Neural crest cell (in vitro differentiated cells): ENCODE measurements at regions not wholly inside any gene's neighbourhood (a gene's known extent, or its start where the extent isn't known, plus 50 kb on each side); places are given as distances from the start of the nearest gene placed in this dataset.
A peak's percentile ranks its signal among the peaks of the same experiment; 100 is the strongest.

Experiments used
- DNase-seq: peaks from one replicate; pipeline ENCODE4 v3.0.0; 2021; ENCODE audit warnings: low read depth, mixed read lengths, low spot score
- H3K27ac Mint-ChIP-seq: one replicate; pipeline ENCODE4 v1.8.0; 2021; ENCODE audit warnings: mild to moderate bottlenecking, mixed read lengths; ENCODE audit not compliant: unreplicated experiment
- H3K27me3 Mint-ChIP-seq: 2 replicates; pipeline ENCODE4 v1.8.0; 2021; ENCODE audit warnings: low read depth, mild to moderate bottlenecking, mixed read lengths
- H3K36me3 Mint-ChIP-seq: 2 replicates; pipeline ENCODE4 v1.8.0; 2021; ENCODE audit warnings: low read depth, mild to moderate bottlenecking, mixed read lengths
- H3K4me1 Mint-ChIP-seq: 2 replicates; pipeline ENCODE4 v1.8.0; 2021; ENCODE audit warnings: mixed read lengths
- H3K4me3 Mint-ChIP-seq: one replicate; pipeline ENCODE4 v1.8.0; 2021; ENCODE audit warnings: mild to moderate bottlenecking, mixed read lengths
- H3K9me3 Mint-ChIP-seq: 2 replicates; pipeline ENCODE4 v1.8.0; 2021; ENCODE audit warnings: mixed read lengths
- CTCF ChIP-seq: fragments of 200-600 bp; sonication (generic); conservative IDR thresholded peaks from 2 replicates; pipeline ENCODE4 v1.5.0; 2021; ENCODE audit warnings: antibody characterized with exemption, mild to moderate bottlenecking

GRCh38 chr2:16824472-16824871 is 158.8 kb upstream of the CYRIA start:
- no peak for DNase-seq

DNA sequence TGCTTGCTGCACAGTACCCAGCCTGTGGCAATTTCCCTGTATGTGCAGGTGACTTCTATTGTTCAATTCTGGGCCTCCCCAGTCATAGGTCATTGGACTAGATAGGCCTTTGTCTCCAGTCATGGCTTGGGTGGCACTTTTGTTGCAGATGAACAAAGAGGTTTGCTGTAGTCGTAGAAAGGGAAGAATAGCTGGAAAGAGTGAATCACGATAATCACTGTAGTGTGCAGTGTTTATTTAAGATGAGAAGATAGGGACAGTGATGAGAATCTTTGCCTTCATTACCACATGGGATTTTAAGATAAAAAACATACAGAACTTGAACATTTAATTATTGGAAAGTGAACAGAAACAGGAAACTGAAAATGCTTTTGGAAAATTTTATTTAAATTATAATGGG is 156.1 kb upstream of the CYRIA start:
- H3K36me3 Mint-ChIP-seq: no peaks in the 10 kb centered on the region
- H3K4me1 Mint-ChIP-seq: peaks cover 8% of the 10 kb centered on the region
- no peak for DNase-seq

More at GRCh38 chr2:16824472-16824871, 158.8 kb upstream of the CYRIA start:
- Mint-ChIP-seq H3K27ac (no peak overlapping the region), H3K36me3 (no peaks in the 10 kb centered on the region), H3K4me3 (no peak overlapping the region), H3K4me1 (peaks cover 8% of the 10 kb centered on the region), H3K9me3 (peaks cover 2% of the 10 kb centered on the region), H3K27me3 (no peaks in the 10 kb centered on the region)
- no peak for TF ChIP-seq CTCF

GRCh38 chr2:16818203-16818556 is 152.5 kb upstream of the CYRIA start:
- no peaks in the 10 kb centered on the region for H3K9me3 Mint-ChIP-seq
- H3K4me3 Mint-ChIP-seq: no peak overlapping the region
- H3K27ac Mint-ChIP-seq: no peak overlapping the region
- peaks cover 8% of the 10 kb centered on the region for H3K4me1 Mint-ChIP-seq
- H3K36me3 Mint-ChIP-seq: no peaks in the 10 kb centered on the region
- DNase-seq: no peak
- no peaks in the 10 kb centered on the region for H3K27me3 Mint-ChIP-seq
- no peak for TF ChIP-seq CTCF

More for the DNA sequence above, 156.1 kb upstream of the CYRIA start:
- no peak for TF ChIP-seq CTCF
- Mint-ChIP-seq H3K27ac (peak overlapping the region; percentile 20), H3K9me3 (peaks cover 2% of the 10 kb centered on the region), H3K4me3 (no peak overlapping the region), H3K27me3 (no peaks in the 10 kb centered on the region)

GRCh38 chr2:16817305-16818202 is 151.9 kb upstream of the CYRIA start:
- no peaks in the 10 kb centered on the region for H3K9me3 Mint-ChIP-seq
- TF ChIP-seq CTCF: no peak
- peaks cover 8% of the 10 kb centered on the region for H3K4me1 Mint-ChIP-seq
- no peak overlapping the region for H3K27ac Mint-ChIP-seq
- no peaks in the 10 kb centered on the region for H3K36me3 Mint-ChIP-seq
- H3K27me3 Mint-ChIP-seq: no peaks in the 10 kb centered on the region
- DNase-seq: no peak
- no peak overlapping the region for H3K4me3 Mint-ChIP-seq

- H3K36me3 Mint-ChIP-seq: no peaks in the 10 kb centered on the region
- H3K27ac Mint-ChIP-seq: no peak overlapping the region
- H3K27me3 Mint-ChIP-seq: no peaks in the 10 kb centered on the region
- no peaks in the 10 kb centered on the region for H3K9me3 Mint-ChIP-seq
- no peak overlapping the region for H3K4me3 Mint-ChIP-seq
- TF ChIP-seq CTCF: no peak
- peaks cover under 1% of the 10 kb centered on the region for H3K4me1 Mint-ChIP-seq
- no peak for DNase-seq
Measured at GRCh38 chr2:16816522-16816921, 150.9 kb upstream of the CYRIA start.
